HepG2 (cell line): ENCODE measurements at regions not wholly inside any gene's neighbourhood (a gene's known extent, or its start where the extent isn't known, plus 50 kb on each side); places are given as distances from the start of the nearest gene placed in this dataset.

Experiments used
- FOXP4 ChIP-seq: sonication (generic); formaldehyde crosslinking; IDR thresholded peaks from 2 replicates; pipeline ENCODE4 v1.4.0; 2020; ENCODE audit warnings: missing genetic modification reagents
- PBX3 ChIP-seq: sonication (generic); formaldehyde crosslinking; IDR thresholded peaks from 2 replicates; pipeline ENCODE4 v1.8.1; 2023; ENCODE audit warnings: missing genetic modification reagents, inconsistent platforms, borderline replicate concordance
- SRSF1 ChIP-seq: fragments of 200-400 bp; formaldehyde crosslinking; optimal IDR thresholded peaks from 2 replicates; pipeline ENCODE3; 2017; ENCODE audit warnings: mild to moderate bottlenecking, low read depth, low read length, moderate library complexity
- ZBTB40 ChIP-seq, 2 experiments: fragments of 450-650 bp in 1 of 2; sonication (generic) in 1 of 2; formaldehyde crosslinking in 1 of 2; IDR thresholded peaks; 2 replicates each; pipeline versions ENCODE4 v1.6.1 to v1.8.0; 2016 to 2022; ENCODE audit warnings: antibody characterized with exemption in 1 of 2, mild to moderate bottlenecking in 1 of 2, missing genetic modification reagents in 1 of 2
- ZFP91 ChIP-seq: sonication (generic); formaldehyde crosslinking; IDR thresholded peaks from 2 replicates; pipeline ENCODE4 v1.9.0; 2022; ENCODE audit warnings: missing genetic modification reagents, mild to moderate bottlenecking, borderline replicate concordance
- ZNF460 ChIP-seq: sonication (generic); formaldehyde crosslinking; IDR thresholded peaks from 2 replicates; pipeline ENCODE4 v1.5.1; 2020; ENCODE audit warnings: missing genetic modification reagents, mild to moderate bottlenecking, borderline replicate concordance
- ZNF646 ChIP-seq: sonication (generic); formaldehyde crosslinking; IDR thresholded peaks from 2 replicates; pipeline ENCODE4 v1.9.0; 2021; ENCODE audit warnings: mild to moderate bottlenecking, missing genetic modification reagents

GRCh38 chr5:134468921-134469400, 56.5 kb upstream of the JADE2 start (continued):
- TF ChIP-seq ZBTB40 (IDR thresholded peaks at IDR 0.05) = no peak
- no peak for TF ChIP-seq ZBTB40 (CRISPR knock-in tag; IDR thresholded peaks at IDR 0.05)
- TF ChIP-seq ZNF460 (CRISPR knock-in tag) = no peak
- no peak for TF ChIP-seq ZFP91 (CRISPR knock-in tag)
- TF ChIP-seq PBX3 (CRISPR knock-in tag) = no peak
- TF ChIP-seq SRSF1 = no peak
- no peak for TF ChIP-seq ZNF646 (CRISPR knock-in tag)
- no peak for TF ChIP-seq FOXP4 (CRISPR knock-in tag)
